RKO (cell line): ENCODE measurements at regions not wholly inside any gene's neighbourhood (a gene's known extent, or its start where the extent isn't known, plus 50 kb on each side); places are given as distances from the start of the nearest gene placed in this dataset.
"Not testable (repeated sequence)": the region's sequence is repeated elsewhere in the genome, so short reads cannot be mapped to it uniquely, and the experiment has no call there.

Experiments
- DNase-seq: peaks from one replicate; pipeline ENCODE4 v3.0.0-alpha.2; 2016; ENCODE audit warnings: low spot score

GRCh38 chr7:159207951-159208350, 63.3 kb upstream of the VIPR2 start:
- no peak for DNase-seq

GRCh38 chr7:159207393-159207792, 62.7 kb upstream of the VIPR2 start:
- no peak for DNase-seq

- DNase-seq: no peak
Observed at GRCh38 chr7:159205833-159206232, 61.2 kb upstream of the VIPR2 start.

- DNase-seq: no peak
Observed at GRCh38 chr7:159204664-159205063, 60.0 kb upstream of the VIPR2 start.

- DNase-seq: not testable (repeated sequence)
Observed at GRCh38 chr7:159203253-159203652, 58.6 kb upstream of the VIPR2 start.

GRCh38 chr7:159201722-159202330, 57.2 kb upstream of the VIPR2 start:
- no peak for DNase-seq

GRCh38 chr7:159200421-159200820, 55.8 kb upstream of the VIPR2 start:
- DNase-seq: no peak

GRCh38 chr7:159198016-159198724, 53.5 kb upstream of the VIPR2 start:
- no peak for DNase-seq

- no peak for DNase-seq
Observed at GRCh38 chr7:159197066-159197975, 52.7 kb upstream of the VIPR2 start.

- no peak for DNase-seq
Observed at GRCh38 chr7:159196584-159196983, 51.9 kb upstream of the VIPR2 start.

GRCh38 chr7:159195946-159196345, 51.3 kb upstream of the VIPR2 start:
- DNase-seq: no peak
